ENCODE measurements at regions not wholly inside any gene's neighbourhood (a gene's known extent, or its start where the extent isn't known, plus 50 kb on each side); places are given as distances from the start of the nearest gene placed in this dataset.
A peak's percentile ranks its signal among the peaks of the same experiment; 100 is the strongest.
"Not testable (repeated sequence)": the region's sequence is repeated elsewhere in the genome, so short reads cannot be mapped to it uniquely, and the experiment has no call there.

DNA sequence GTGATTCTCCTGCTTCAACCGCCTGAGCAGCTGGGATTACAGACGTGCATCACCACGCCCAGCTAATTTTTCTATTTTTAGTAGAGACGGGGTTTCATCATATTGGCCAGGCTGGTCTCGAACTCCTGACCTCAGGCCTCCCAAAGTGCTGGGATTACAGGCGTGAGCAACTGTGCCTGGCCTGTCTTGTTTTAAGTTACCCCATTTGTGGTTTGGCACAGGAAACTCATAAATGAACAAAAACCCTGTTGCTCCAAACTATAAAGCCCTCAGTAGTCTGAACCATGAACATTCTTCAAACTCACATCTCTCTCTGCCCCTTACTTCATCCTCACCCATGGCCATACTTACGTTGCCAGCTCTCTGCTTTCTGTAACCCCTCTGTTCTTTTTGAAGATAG, 61.7 kb downstream of the RHOU start:
- not testable (repeated sequence) for H3K4me3 ChIP-seq (replicated peaks; ENCODE audit: low read depth, low read length); DNase-seq (ENCODE audit: extremely low read depth, low read depth)

DNA sequence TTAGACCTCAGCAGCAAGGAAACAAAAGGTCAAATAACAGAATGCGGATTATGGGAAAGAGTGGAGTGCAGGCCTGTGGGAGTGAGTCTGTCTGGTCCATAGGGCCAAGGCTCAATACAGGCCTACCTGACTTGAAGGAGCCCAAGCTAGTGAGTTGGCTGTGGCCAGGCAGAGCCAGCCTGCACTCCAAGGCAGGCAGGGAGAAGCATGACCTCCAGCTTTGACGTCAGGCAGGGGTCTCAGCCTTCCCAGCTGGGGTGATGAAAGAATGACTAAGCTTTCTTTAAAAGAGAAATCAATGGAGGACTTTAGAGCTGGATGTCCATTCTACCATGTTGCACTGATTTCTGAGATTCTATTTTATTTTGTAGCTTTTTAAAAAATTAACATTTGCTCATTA, 62.8 kb downstream of the RHOU start:
- DNase-seq (ENCODE audit: extremely low read depth, low read depth): no peak
- TF ChIP-seq, protein P1, sequence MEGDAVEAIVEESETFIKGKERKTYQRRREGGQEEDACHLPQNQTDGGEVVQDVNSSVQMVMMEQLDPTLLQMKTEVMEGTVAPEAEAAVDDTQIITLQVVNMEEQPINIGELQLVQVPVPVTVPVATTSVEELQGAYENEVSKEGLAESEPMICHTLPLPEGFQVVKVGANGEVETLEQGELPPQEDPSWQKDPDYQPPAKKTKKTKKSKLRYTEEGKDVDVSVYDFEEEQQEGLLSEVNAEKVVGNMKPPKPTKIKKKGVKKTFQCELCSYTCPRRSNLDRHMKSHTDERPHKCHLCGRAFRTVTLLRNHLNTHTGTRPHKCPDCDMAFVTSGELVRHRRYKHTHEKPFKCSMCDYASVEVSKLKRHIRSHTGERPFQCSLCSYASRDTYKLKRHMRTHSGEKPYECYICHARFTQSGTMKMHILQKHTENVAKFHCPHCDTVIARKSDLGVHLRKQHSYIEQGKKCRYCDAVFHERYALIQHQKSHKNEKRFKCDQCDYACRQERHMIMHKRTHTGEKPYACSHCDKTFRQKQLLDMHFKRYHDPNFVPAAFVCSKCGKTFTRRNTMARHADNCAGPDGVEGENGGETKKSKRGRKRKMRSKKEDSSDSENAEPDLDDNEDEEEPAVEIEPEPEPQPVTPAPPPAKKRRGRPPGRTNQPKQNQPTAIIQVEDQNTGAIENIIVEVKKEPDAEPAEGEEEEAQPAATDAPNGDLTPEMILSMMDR (IDR thresholded peaks at IDR 0.05; ENCODE audit: low read depth, low read length, missing control alignments): no peak
- no peak overlapping the region for H3K4me3 ChIP-seq (replicated peaks; ENCODE audit: low read depth, low read length)

DNA sequence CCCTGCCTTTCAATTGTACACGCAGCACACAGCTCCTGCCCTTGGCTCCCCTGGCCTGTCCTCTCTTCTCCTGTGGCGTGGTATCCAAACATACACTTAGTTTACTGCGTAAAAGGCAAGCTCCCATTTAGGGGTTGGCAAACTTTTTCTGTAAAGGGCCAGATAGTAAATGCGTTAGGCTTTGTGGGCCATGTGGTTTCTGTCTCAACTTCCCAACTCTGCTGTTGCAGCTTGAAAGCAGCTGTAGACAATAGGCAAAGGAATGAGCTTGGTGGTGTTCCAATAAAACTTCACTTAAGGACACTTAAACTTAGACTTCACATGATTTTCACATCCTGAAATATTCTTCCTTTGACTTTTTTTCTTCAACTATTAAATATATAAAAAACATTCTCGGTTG, 63.3 kb downstream of the RHOU start:
- H3K4me3 ChIP-seq (replicated peaks; ENCODE audit: low read depth, low read length): no peak overlapping the region
- DNase-seq (ENCODE audit: extremely low read depth, low read depth): peak; percentile 29
- TF ChIP-seq, protein P1 (IDR thresholded peaks at IDR 0.05; ENCODE audit: low read depth, low read length, missing control alignments): no peak

- no peak for DNase-seq (ENCODE audit: extremely low read depth, low read depth)
- TF ChIP-seq, protein P1 (IDR thresholded peaks at IDR 0.05; ENCODE audit: low read depth, low read length, missing control alignments): no peak
- no peak overlapping the region for H3K4me3 ChIP-seq (replicated peaks; ENCODE audit: low read depth, low read length)
Measured at GRCh38 chr1:228799924-228800323, 64.6 kb downstream of the RHOU start.

DNA sequence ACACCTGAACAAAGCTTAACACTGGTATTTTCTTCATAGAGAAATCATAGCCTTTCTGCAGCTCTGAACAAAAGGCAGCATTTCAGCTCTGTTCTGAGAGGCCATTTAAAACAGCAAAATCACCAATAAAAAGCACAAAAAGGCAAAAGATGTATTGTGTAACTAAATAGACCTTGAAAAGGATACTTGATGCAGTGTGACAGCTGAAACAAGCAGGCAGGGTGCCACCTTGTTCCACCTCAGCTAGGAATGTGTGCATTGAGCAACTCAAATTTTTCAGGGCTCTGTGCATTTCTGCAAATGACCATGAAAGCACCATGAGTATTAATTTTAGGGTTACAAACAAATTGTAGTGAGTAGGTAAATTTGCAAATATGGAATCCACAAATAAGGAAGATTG, 65.8 kb downstream of the RHOU start:
- DNase-seq (ENCODE audit: extremely low read depth, low read depth): no peak
- no peak overlapping the region for H3K4me3 ChIP-seq (replicated peaks; ENCODE audit: low read depth, low read length)
- TF ChIP-seq, protein P1 (IDR thresholded peaks at IDR 0.05; ENCODE audit: low read depth, low read length, missing control alignments): no peak

- TF ChIP-seq, protein P1 (IDR thresholded peaks at IDR 0.05; ENCODE audit: low read depth, low read length, missing control alignments): no peak
- no peak overlapping the region for H3K4me3 ChIP-seq (replicated peaks; ENCODE audit: low read depth, low read length)
- no peak for DNase-seq (ENCODE audit: extremely low read depth, low read depth)
Measured at GRCh38 chr1:228802386-228803220, 67.3 kb downstream of the RHOU start.

GRCh38 chr1:228803421-228803820, 68.1 kb downstream of the RHOU start:
- H3K4me3 ChIP-seq (replicated peaks; ENCODE audit: low read depth, low read length): no peak overlapping the region
- no peak for DNase-seq (ENCODE audit: extremely low read depth, low read depth)
- TF ChIP-seq, protein P1 (IDR thresholded peaks at IDR 0.05; ENCODE audit: low read depth, low read length, missing control alignments): no peak

All from HFF-Myc (cell line).